ENCODE measurements at regions not wholly inside any gene's neighbourhood (a gene's known extent, or its start where the extent isn't known, plus 50 kb on each side); places are given as distances from the start of the nearest gene placed in this dataset.

DNA sequence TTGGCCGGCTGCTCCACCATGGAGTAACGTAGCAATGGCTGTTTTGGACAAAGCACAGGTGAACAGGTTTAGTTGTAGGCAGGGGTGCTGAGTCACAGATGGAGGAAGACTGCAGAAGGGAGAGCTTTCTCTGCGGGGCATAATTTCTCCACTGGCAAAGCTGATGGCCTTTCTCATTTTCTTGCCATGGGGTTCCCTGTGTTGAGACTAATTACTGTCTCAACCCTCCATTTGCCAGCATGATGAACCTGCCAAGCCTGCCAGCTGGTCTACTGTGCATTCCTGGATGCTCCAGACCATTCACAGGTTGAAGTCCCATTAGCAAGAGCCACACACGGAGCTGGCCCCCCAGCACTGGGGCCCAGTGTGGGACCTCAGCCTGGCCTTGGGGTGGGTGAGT, 202.4 kb downstream of the BARX2 start:
- BruUV-seq (replicated peaks), result no TSS peak
- H3K4me1 Mint-ChIP-seq (ENCODE audit: insufficient read depth, unreplicated experiment), result no peaks in the 10 kb centered on the region
- no peak for DNase-seq (ENCODE audit: unreplicated experiment)
- no peaks in the 10 kb centered on the region for H3K36me3 Mint-ChIP-seq (ENCODE audit: insufficient read depth, unreplicated experiment)
- H3K4me3 Mint-ChIP-seq (ENCODE audit: unreplicated experiment), result no peak overlapping the region
- no peak overlapping the region for H3K27ac Mint-ChIP-seq (ENCODE audit: low read depth, unreplicated experiment)
- no peaks in the 10 kb centered on the region for H3K9me3 Mint-ChIP-seq (ENCODE audit: unreplicated experiment)
- intact Hi-C loops (cut with micrococcal nuclease), result no loop called here
- ChIA-PET POLR2A (interaction anchor here (0.9 kb wide), 1 partner anchor 142 kb away, joined by 3 read pairs; no protein-coding TSS in a partner anchor), CTCF (interaction anchor here (0.9 kb wide), 1 partner anchor 27 kb away, joined by 3 read pairs; no protein-coding TSS in a partner anchor)
- H3K27me3 Mint-ChIP-seq (ENCODE audit: insufficient read depth, unreplicated experiment), result no peaks in the 10 kb centered on the region
- TF ChIP-seq, protein P1, sequence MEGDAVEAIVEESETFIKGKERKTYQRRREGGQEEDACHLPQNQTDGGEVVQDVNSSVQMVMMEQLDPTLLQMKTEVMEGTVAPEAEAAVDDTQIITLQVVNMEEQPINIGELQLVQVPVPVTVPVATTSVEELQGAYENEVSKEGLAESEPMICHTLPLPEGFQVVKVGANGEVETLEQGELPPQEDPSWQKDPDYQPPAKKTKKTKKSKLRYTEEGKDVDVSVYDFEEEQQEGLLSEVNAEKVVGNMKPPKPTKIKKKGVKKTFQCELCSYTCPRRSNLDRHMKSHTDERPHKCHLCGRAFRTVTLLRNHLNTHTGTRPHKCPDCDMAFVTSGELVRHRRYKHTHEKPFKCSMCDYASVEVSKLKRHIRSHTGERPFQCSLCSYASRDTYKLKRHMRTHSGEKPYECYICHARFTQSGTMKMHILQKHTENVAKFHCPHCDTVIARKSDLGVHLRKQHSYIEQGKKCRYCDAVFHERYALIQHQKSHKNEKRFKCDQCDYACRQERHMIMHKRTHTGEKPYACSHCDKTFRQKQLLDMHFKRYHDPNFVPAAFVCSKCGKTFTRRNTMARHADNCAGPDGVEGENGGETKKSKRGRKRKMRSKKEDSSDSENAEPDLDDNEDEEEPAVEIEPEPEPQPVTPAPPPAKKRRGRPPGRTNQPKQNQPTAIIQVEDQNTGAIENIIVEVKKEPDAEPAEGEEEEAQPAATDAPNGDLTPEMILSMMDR (IDR thresholded peaks at IDR 0.05; ENCODE audit: unreplicated experiment), result no peak

GRCh38 chr11:129580278-129580677, 204.6 kb downstream of the BARX2 start:
- no peaks in the 10 kb centered on the region for H3K4me1 Mint-ChIP-seq (ENCODE audit: insufficient read depth, unreplicated experiment)
- H3K27me3 Mint-ChIP-seq (ENCODE audit: insufficient read depth, unreplicated experiment), result no peaks in the 10 kb centered on the region
- ChIA-PET CTCF (no interaction called here), POLR2A (no interaction called here)
- TF ChIP-seq, protein P1 (IDR thresholded peaks at IDR 0.05; ENCODE audit: unreplicated experiment), result no peak
- intact Hi-C loops (cut with micrococcal nuclease), result no loop called here
- no peak for DNase-seq (ENCODE audit: unreplicated experiment)
- no peak overlapping the region for H3K4me3 Mint-ChIP-seq (ENCODE audit: unreplicated experiment)
- no peaks in the 10 kb centered on the region for H3K36me3 Mint-ChIP-seq (ENCODE audit: insufficient read depth, unreplicated experiment)
- H3K27ac Mint-ChIP-seq (ENCODE audit: low read depth, unreplicated experiment), result no peak overlapping the region
- no TSS peak for BruUV-seq (replicated peaks)
- no peaks in the 10 kb centered on the region for H3K9me3 Mint-ChIP-seq (ENCODE audit: unreplicated experiment)

GRCh38 chr11:129584316-129584715, 208.7 kb downstream of the BARX2 start:
- Mint-ChIP-seq H3K36me3 (ENCODE audit: insufficient read depth, unreplicated experiment) (no peaks in the 10 kb centered on the region), H3K27ac (ENCODE audit: low read depth, unreplicated experiment) (no peak overlapping the region), H3K4me1 (ENCODE audit: insufficient read depth, unreplicated experiment) (no peaks in the 10 kb centered on the region), H3K27me3 (ENCODE audit: insufficient read depth, unreplicated experiment) (no peaks in the 10 kb centered on the region), H3K9me3 (ENCODE audit: unreplicated experiment) (no peaks in the 10 kb centered on the region), H3K4me3 (ENCODE audit: unreplicated experiment) (no peak overlapping the region)
- no TSS peak for BruUV-seq (replicated peaks)
- TF ChIP-seq, protein P1 (IDR thresholded peaks at IDR 0.05; ENCODE audit: unreplicated experiment), result no peak
- intact Hi-C loops (cut with micrococcal nuclease), result no loop called here
- POLR2A ChIA-PET, result no interaction called here
- DNase-seq (ENCODE audit: unreplicated experiment), result no peak
- CTCF ChIA-PET, result interaction anchor here (1.5 kb wide), 1 partner anchor 20 kb away, joined by 5 read pairs; no protein-coding TSS in a partner anchor

DNA sequence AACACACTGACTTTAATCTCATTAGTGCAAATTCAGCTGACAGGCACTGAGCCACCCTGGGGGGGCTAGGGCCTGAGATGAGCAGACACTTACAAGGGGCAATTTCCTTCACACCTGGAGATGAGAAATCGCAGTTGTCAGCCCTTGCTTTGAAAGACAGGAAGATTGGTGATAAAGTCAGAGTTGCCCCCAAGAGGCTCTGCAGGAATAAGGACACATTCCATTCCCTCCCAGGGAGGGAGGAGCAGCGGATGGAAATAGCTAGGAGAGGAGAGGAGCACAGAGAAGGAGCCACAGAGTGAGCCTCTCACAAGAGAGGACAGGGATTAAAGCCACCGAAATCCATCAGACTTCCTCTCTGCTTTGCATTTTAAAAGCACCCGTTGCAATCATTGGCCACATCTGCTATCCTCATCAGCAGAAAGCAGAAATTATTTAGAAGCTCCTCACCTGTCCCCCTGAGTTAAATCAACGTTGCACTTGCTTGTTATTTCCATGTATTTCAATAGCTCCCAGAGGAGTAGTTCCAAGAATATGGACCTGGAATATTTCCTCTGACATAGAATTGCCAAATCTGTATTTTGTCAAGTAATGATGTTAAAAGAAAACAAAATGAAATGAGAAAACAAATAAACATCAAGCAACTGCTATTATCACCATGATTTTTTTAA, 213.7 kb downstream of the BARX2 start:
- CTCF ChIA-PET, result interaction anchor here (0.7 kb wide), 1 partner anchor 137 kb away, joined by 3 read pairs; no protein-coding TSS in a partner anchor
- POLR2A ChIA-PET, result interaction anchor here (0.9 kb wide), 1 partner anchor 24 kb away, joined by 3 read pairs; no protein-coding TSS in a partner anchor
- Mint-ChIP-seq H3K36me3 (ENCODE audit: insufficient read depth, unreplicated experiment) (no peaks in the 10 kb centered on the region), H3K27me3 (ENCODE audit: insufficient read depth, unreplicated experiment) (no peaks in the 10 kb centered on the region), H3K27ac (ENCODE audit: low read depth, unreplicated experiment) (no peak overlapping the region), H3K4me1 (ENCODE audit: insufficient read depth, unreplicated experiment) (no peaks in the 10 kb centered on the region), H3K4me3 (ENCODE audit: unreplicated experiment) (no peak overlapping the region), H3K9me3 (ENCODE audit: unreplicated experiment) (no peaks in the 10 kb centered on the region)
- intact Hi-C loops (cut with micrococcal nuclease), result no loop called here
- TF ChIP-seq, protein P1 (IDR thresholded peaks at IDR 0.05; ENCODE audit: unreplicated experiment), result no peak
- BruUV-seq (replicated peaks), result no TSS peak
- no peak for DNase-seq (ENCODE audit: unreplicated experiment)

All from MCF 10A (cell line).